Sciatic nerve (tissue), 2 donors: ENCODE measurements at regions not wholly inside any gene's neighbourhood (a gene's known extent, or its start where the extent isn't known, plus 50 kb on each side); places are given as distances from the start of the nearest gene placed in this dataset.

ENCODE experiments used
- ATAC-seq: fragments of 200-7000 bp; cut with Tn5 transposase; one replicate; pipeline ENCODE4 v1.9.1; 2020; ENCODE audit warnings: mild to moderate bottlenecking, moderate library complexity
- DNase-seq: peaks from one replicate; pipeline ENCODE4 v3.0.0-alpha.2; 2020; ENCODE audit warnings: low spot score
- intact Hi-C: fragments of 100-400 bp; cut with DNase I; formaldehyde crosslinking; loops from one replicate; pipeline ENCODE4 v1.14.2; 2022
- donor health status: DM: no; HTN: no; CAD: no.
- donor health status: DM: no; HTN: no; CAD: no.

DNA sequence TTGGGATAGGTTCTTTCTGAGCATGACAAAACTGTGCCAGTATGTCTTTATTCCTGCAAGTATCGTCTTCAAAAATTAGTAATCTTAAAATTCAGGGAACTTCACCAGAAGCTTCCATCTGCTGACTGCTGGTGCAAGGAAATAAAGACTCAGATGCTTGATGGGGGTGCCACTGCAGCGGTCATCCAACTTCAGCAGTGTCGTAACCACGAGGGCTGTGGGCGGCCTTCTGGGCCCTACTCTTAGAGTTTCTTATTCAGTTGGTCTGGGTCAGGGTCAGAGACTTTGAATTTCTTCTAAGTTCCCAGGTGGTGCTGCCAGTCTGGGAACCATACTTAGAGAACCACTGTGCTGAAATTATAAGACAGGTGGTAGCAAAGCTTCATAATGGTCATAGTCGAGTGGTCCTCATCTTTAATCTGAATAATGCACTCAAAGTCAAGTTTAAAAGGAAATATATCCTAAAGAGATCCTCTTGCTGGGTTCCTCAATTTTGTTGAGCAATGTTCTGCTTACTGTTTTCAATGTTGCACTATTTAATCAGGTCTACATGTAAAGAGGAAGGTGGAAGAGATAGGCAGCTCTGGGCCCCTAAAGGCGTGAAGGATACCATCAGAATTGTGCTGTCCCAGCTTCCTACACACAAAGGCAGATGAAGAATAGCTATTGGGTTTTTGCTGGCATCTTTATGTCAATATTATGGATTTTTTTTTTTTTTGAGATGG, 165.4 kb upstream of the GMDS start:
- intact Hi-C loops = no loop called here
- ATAC-seq (no peak), DNase-seq (no peak)

DNA sequence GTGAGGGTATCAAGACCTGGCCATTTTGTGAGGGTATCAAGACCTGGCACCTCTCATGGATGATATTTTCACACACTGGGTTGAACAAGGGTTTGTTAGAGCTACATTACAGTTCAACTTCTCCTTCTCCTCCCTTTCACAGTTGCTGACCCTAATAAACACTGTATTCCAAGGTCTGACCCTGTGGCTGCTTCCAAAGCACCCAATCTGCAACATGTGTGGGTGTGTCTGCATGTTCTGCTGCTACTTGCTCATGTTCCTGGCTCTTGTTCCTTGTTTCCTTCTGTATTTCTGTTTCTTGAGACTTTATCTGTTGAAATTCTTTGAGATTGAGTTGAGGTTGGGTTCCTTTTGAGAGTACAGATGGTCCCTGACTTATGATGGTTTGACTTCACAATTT, 162.1 kb upstream of the GMDS start:
- peak; percentile 55 for ATAC-seq
- intact Hi-C loops = no loop called here
- no peak for DNase-seq

DNA sequence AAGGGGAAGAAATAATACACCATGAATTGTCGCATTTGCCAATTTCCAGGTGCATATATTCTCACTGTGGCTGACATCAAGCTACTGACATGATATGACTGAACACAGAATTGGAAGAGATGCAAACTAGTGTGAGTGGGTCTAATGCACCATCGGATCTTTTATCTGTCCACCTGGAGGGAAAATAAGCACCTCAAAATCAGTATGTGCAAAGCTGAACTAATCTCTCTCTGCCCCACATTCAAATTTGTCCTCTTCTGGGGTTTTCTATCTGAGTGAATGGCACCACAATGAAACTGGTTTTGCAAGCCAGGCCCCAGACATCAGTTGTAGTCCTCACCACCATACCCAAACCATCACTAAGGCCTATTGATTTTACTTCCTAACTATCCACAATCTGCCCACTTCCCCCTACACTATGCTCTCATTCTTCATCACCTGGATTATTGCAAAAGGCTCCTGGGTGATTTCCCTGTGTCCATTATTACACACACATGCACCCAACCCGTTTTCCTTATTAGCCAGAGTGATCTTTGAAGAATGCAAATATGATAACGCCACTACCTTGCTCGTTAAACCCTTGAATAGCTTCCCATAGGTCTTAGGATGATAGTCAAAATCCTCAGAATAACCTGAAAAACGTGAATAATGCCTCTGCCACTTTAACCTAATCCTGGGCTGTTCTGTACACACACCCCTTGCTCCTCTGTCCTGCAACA, 159.0 kb upstream of the GMDS start:
- DNase-seq = no peak
- intact Hi-C loops = no loop called here
- ATAC-seq = no peak

DNA sequence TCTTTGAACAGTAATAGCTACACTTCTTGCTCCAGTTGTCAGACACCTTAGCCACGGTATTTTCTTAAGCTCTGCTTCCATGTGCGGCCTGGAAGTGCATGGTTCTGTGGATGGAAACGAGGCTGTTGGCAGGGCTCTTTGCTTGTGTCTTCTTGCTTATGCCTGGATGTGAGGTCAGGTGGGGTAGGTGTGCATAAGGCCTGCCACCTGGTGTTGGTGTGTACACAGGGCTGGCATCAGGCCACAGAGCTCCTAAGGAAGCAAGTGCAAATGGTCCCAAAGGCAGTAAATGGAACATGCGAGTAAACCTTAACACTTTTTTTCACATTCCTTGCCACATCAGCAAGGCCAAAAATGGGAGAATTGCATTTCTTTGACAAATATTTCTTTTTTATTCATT, 158.1 kb upstream of the GMDS start:
- intact Hi-C loops = no loop called here
- DNase-seq = no peak
- no peak for ATAC-seq

DNA sequence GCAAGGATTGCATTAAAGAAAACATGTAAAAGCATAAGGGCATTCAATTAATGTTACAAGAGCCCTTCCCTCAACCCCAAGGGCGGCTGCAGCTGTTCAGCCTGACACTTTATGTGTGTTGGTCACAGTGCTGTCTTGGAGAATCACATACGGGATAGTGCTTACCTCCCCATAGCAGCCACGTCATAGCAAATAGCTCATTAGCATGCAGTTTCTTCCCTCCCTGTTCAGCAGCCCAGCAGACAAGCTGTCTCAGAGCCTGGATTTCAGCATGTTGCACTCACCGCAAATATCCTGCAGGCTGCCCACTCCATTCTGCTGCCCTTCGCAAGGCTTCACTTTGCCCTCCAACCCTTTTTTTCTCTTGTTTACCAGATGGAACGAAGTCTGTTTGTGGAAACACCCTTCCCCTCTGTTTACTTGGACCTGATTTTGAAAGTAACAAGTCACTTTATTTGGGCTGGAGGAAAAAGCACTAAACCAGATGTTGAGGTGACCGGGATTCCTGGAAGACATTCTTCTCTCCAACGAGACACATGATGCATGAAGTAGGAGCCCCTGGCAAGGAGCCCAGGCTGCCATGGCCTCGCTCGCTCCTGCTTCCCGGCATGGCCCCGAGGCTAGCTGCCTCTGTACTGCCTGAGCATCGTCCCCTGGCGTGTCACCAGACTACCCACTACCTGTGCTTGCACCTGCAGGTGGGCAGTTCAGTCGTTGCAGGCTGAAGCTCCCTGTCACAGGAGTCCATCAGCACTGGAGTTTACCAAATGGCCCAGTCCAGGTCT, 151.6 kb upstream of the GMDS start:
- intact Hi-C loops = no loop called here
- ATAC-seq (peak; percentile 15), DNase-seq (peak; percentile 64)

DNA sequence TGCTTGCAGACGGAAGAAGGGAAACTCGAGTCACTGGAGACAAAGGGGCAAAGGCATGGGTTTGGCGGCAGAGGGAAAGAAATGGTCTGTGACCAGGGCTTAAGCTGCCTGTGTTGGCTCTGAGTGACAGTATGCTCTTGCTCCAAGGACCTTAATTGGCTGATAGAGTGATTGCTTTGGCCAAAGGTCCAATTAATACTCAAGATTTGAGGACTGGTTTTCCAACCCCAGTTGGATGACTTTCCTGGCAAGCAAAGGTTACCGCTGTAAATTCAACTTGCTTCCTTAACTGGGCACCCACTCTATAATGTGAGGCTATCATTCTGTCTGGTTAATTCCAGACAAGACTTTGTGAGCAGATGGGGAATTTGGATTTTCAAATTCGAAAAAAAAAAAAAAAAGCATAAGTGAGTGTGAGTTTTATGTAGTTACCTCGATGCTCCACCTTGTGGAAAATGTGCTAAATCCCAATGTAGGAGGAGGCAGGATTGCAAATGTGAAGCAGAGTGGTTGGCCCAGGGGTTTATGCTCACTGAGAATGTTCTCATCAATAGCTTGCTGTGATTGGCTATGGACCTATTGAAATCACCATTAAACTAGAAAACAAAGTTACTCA, 150.7 kb upstream of the GMDS start:
- ATAC-seq = no peak
- intact Hi-C loops = no loop called here

DNA sequence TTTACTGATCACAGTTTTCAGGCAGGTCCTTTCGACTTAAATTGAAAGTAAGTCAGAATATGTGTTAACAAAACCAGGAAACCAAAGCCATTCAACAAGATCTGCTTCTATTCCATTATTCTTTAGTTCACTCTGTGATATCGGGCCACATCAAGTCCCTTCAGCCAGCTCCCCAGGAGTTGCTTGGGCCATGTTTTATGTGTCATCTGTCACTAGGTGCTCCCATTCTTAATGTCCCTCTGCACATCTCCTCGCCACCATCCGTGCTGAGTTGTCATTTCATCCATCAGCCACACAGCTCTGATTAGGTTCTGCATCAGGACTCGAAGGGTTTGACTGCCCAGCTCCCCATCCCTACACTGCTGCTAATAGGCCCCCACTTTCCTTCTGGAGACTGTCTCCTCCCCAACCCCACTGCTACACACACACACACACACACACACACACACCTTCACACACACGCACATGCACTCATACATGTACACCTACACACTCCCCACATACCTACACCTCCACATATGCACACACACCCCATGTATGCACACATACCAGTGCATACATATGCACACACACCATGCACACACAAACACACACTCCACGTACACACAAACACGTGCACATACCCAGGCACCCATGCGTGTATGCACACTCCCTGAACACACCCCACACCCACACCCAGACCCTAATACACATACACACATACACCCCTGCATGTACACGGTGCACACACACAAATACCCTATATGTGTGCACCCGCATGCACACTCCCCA, 143.3 kb upstream of the GMDS start:
- intact Hi-C loops = no loop called here
- no peak for ATAC-seq
- DNase-seq = no peak

More for the DNA sequence above, 150.7 kb upstream of the GMDS start:
- DNase-seq = no peak

DNA sequence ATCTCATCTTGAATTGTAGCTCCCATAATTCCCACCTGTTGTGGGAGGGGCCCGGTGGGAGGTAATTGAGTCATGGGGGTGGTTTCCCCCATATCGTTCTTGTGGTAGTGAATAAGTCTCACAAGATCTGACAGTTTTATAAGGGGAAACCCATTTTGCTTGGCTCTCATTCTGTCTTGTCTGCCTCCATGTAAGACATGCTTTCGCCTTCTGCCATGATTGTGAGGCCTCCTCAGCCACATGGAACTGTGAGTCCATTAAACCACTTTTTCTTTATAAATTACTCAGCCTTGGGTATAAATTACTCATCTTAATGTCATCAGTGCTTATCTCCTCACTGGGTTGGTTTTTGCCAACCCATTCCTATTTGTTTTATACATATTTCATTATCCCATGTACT, 142.0 kb upstream of the GMDS start:
- DNase-seq = no peak
- no peak for ATAC-seq
- intact Hi-C loops = no loop called here

DNA sequence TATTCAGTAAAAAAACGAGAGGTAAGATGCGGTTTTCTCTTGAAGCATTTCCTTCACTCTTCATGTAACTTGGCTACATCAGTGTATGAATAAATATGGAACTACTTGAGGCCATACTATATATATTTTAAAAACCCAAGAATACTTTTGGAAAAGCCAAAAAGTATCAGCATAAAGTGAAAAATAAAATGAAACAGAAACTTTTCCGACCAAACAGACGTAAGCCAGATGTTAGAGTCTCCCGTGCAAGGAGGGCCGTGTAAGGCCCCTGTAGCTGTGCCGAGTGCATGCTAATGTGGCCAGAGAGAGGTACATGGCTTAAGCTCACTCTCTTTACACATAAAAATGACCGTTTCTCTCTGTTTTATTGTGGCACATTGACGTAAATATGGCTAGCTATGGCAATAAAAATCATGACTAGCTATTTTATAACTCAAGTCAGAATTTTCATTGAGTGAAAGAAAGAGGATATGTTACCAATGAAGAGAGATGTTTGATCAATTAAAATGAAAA, 140.1 kb upstream of the GMDS start:
- ATAC-seq = no peak
- intact Hi-C loops = no loop called here
- no peak for DNase-seq

DNA sequence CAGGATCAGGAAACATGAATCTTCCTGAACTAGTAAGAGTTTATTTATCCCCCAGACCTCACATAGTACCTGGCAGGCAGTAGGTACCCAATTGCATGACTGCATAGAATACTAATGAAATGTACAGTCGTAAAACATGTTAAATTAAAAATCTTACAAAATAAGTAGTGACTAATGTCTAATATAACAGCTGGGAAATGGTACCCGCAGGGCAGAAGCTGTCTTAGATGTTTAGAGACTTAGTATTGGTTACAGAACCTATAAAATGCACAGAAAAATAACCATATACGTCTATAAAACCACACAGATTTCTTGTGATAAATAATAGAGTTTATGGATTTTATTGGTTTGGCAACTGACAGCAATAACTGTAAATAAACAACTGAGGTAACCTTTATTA, 139.1 kb upstream of the GMDS start:
- DNase-seq (no peak), ATAC-seq (no peak)
- intact Hi-C loops = no loop called here

DNA sequence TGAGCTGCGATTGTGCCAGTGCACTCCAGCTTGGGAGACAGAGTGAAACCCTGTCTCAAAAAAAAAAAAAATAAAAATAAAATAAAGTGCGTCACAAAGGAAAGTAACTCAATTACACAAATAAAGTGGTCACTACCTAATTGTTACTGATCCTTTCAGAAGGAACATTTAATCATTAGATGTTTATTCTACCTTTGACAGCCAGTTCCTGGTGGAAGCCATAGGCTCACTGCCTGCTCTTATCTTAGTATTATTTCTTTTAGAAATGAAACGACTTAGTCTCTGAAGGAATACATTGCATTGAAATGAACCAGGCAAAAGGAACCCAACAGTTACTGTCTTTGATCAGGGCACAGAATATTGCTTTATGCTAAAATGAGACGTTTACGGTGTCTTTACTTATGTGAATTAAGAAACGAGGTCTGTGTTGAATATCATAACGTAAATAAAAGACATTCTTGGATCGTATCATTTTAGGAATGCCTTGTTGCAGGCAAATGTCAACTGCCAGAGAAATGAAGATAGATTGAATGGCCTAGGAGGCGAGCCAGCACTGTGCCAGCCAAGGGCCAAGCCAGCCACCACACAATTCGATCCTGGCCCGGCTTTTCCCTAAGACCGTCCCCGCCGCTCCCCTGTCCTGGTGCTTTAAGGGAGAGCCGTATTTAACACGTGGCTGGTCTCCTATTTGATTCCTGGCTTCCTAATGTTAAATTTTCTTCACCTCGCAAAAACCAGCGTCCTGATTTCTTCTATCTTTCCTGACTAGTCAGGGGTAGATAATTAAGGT, 136.7 kb upstream of the GMDS start:
- ATAC-seq = no peak
- DNase-seq = no peak
- intact Hi-C loops = no loop called here

DNA sequence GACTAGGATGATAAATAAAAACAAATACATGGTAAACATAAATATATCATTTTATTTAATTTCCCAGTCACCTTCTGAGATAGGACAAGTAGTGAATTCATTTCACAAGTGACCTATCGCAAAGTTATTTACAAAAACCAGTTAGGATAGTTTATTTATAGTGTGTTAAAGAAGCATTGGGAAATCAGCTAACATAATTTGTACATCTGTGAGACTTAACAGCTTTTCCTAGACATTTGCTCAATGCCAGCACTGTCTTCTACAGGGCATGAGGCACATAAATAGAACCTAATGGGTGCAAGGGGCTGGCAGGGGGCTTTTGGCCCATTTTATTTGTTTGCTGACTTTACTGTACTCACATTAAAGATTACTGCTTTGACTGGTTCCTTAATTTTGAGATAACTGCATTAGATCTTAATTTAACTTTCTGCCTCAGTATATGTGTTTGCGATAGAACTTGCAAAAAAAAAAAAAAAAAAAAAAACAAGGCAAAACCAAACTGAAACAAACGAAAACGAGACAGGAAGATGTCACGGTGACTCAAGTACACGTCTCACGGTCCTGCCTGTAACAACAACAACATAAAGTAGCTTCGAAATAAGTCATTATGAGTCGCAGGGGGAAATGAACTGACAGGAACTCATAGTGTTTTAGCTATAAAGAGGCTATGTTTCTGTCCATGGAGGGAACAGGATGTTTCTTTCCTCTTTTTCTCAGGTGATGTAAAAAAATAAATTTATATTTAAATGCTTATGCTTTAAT, 133.7 kb upstream of the GMDS start:
- intact Hi-C loops = no loop called here
- no peak for DNase-seq
- no peak for ATAC-seq

DNA sequence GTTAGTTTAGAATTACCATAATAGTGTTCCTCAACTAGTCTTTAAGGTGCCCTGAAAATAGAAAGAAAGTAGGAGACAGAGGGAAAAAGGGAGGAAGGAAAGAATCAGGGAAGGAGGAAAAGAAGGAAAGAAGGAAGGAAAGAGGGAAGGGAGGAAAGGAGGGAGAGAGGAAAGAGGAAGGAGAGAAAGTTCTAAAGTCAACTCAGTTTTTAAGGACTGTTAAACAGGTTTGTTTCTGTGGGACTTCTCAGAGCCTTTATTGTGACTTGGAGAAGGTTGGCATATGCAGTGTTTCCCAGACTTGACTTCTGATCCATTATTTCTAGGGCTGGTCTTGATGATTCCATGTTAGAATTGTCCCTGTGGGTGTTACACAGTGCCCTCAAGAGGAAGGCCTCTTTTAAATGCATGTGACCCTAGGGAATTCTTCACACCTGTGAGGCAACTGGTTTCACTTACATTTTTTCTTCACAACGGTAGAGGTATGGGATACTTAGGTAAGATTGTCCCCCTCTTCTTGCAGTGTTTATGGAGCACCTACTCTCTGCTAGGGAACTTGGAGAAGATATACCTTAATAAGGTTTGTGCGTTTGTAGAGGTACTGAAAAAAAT, 132.7 kb upstream of the GMDS start:
- ATAC-seq (no peak), DNase-seq (no peak)
- intact Hi-C loops = no loop called here

DNA sequence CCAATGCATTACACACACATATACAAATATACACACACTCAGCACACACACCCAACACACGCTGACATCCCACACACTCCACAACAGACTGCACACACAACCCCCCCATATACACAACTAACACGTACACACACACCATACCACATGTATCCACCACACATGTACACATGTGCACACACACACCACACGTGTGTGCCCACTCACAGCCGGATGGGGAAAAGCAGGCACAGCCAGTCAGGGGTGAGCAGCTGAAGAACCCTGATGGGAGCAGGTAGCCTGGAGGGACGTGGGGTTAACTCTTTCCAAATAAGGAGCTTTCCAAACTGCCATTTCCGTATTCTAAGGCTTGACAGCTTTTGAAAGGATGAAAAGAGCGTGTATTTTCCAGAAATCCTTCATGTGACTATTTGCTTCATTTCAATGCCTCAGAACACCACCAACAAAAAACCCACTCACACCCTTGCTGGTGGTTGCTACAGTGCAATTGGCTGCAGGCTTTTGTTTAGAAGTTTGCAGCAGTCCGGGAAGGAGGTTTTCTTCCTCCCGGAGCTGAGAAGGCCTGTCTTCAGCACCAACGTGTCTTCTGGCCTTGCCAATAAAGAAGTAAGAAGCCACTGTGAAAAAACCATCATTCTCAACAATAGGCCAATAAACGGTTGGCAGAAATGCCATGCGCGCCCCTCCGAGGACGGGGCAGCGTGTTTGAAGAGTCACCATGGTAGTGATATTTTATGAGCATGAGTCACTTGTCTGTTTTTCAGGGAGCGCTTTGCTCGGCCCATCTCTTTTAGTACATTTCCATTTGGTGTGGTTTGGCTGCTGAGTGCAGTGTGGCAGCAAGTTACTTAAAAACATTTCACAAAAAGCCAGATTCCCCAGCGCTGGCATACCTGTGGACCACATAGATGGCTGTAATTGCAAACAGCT, 131.3 kb upstream of the GMDS start:
- intact Hi-C loops = no loop called here
- ATAC-seq = peak; percentile 24
- DNase-seq = no peak

DNA sequence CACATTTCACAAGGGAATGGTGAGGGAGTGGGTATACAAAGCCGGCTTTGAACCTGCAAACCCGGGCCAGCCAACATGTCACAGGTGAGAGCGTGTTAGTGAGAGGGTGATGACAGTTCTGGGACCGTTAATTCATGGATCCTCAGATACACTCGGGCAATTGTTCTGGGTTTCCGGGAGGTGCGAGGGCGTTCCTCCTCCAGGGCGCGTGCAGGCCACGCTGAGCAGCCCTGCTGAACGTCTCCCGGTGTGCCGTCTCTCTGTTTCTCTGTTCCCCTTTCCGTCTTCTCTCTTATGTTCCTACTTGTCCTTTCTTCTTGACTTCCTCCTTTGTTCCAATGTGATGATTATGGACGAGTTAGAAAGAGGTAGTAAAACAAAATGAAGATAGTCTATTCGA, 130.0 kb upstream of the GMDS start:
- no peak for DNase-seq
- ATAC-seq = no peak
- intact Hi-C loops = no loop called here

DNA sequence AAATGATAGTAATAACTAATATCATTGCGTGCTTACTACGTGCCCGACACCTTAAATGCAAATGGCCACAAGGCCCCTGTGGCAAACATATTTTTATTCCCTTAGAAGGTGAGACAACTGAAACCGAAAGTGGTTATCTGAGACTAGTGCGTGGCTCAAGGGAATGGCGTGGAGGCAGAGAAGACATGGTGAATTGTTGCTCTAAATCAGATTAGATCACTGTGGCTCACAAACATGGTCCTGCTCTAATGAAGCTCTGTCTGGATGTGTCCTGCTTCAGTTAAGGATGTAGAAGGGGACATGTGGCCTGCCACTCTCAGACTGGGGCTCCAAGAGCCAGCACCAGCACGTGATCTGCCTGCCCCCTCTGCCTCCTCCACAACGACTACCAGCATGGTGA, 124.2 kb upstream of the GMDS start:
- intact Hi-C loops = no loop called here
- DNase-seq = no peak
- no peak for ATAC-seq
